Pancreas (tissue), 10 donors: ENCODE measurements at regions not wholly inside any gene's neighbourhood (a gene's known extent, or its start where the extent isn't known, plus 50 kb on each side); places are given as distances from the start of the nearest gene placed in this dataset.

Experiments used
- ATAC-seq, 4 donors: fragments of 200-7000 bp; cut with Tn5 transposase; one replicate each; pipeline versions ENCODE4 v1.8.0 to v1.9.1; 2020; ENCODE audit warnings: mild to moderate bottlenecking in 4 of 4, moderate library complexity in 4 of 4
- DNase-seq, 6 donors: peaks; one replicate each; pipeline ENCODE4 v3.0.0-alpha.2; 2020
- FAIRE-seq: peaks from 2 replicates; lab custom pipeline; 2012; peaks lifted over from hg19 to GRCh38; lab: Jason Lieb, UNC
- H3K27ac ChIP-seq, 4 donors: fragments of 200-600 bp; sonication (generic); 1 replicate in 3 of 4; 2 replicates in 1 of 4; pipeline versions ENCODE4 v1.5.0 to v1.8.0; 2020
- H3K27me3 ChIP-seq, 4 donors: fragments of 200-600 bp; one replicate each; pipeline ENCODE4 v1.8.0; 2021
- H3K36me3 ChIP-seq, 3 donors: fragments of 200-600 bp; sonication (generic) in 1 of 3; one replicate each; pipeline versions ENCODE4 v1.5.0 to v1.8.0; 2020 to 2021
- H3K4me1 ChIP-seq, 3 donors: fragments of 200-600 bp; one replicate each; pipeline ENCODE4 v1.8.0; 2021
- H3K4me3 ChIP-seq, 4 donors: fragments of 200-600 bp; sonication (generic) in 2 of 4; one replicate each; pipeline versions ENCODE4 v1.5.0 to v1.8.0; 2020 to 2021
- H3K9me3 ChIP-seq, 4 donors: fragments of 200-600 bp; one replicate each; pipeline ENCODE4 v1.8.0; 2021
- CTCF ChIP-seq, 4 donors: fragments of 200-600 bp; sonication (generic) in 3 of 4; IDR thresholded peaks; one replicate each; pipeline versions ENCODE4 v1.5.0 to v1.8.0; 2021; ENCODE audit warnings: antibody characterized with exemption in 4 of 4
- whole genome bisulfite sequencing, 2 donors: extraction: QIAGEN DNeasy Blood & Tissue Kit; methylation state at CpG; one replicate each; pipeline ENCODE4 v1.1.7; 2013; 5-methylcytosine and 5-hydroxymethylcytosine counted together
- intact Hi-C, 3 donors: fragments of 100-400 bp; cut with DNase I; formaldehyde crosslinking; loops; one replicate each; pipeline versions ENCODE4 v1.11.1 to v1.14.2; 2022
- donor health status: healthy with polysubstance abuse.
- donor health status: DM: no; HTN: no; CAD: no; lungs with moderate emphysema.
- donor health status: DM: no; HTN: no; CAD: no.
- donor health status: control.
- donor health status: control.
- donor health status: Bipolar disorder and iron deficiency.
- donor health status: DM: yes; HTN: yes; CAD: no.
- donor health status: DM: no; HTN: no; CAD: no.
- donor health status: DM: no; HTN: no; CAD: no.
- donor health status: DM: yes; HTN: yes; CAD: no.

GRCh38 chr11:22459048-22459447 is 120.9 kb downstream of the SLC17A6 start:
- Histone ChIP-seq H3K4me3 (no peak overlapping the region), H3K36me3 (no peaks in the 10 kb centered on the region), H3K9me3 (no peaks in the 10 kb centered on the region), H3K4me1 (peaks cover 0 to 9% (median 0%) of the 10 kb centered on the region in 3 donors), H3K27ac (no peak overlapping the region), H3K27me3 (no peaks in the 10 kb centered on the region)
- TF ChIP-seq CTCF (IDR thresholded peaks at IDR 0.05): no peak
- WGBS, 2 donors: 77 to 79% methylated on average over 3 of the region's 3 CpGs
- ATAC-seq: no peak
- DNase-seq: no peak
- no peak for FAIRE-seq
- intact Hi-C loops: no loop called here

GRCh38 chr11:22458161-22458560 is 120.0 kb downstream of the SLC17A6 start:
- ATAC-seq: no peak
- 81 to 82% methylated on average over 3 of the region's 3 CpGs for WGBS, 2 donors
- DNase-seq: no peak

GRCh38 chr11:22456993-22457762 is 119.0 kb downstream of the SLC17A6 start:
- Histone ChIP-seq H3K4me3 (no peak overlapping the region), H3K27ac (no peak overlapping the region), H3K4me1 (peaks cover 0 to 9% (median 0%) of the 10 kb centered on the region in 3 donors), H3K36me3 (no peaks in the 10 kb centered on the region), H3K9me3 (no peaks in the 10 kb centered on the region), H3K27me3 (no peaks in the 10 kb centered on the region)
- WGBS, 2 donors: 94 to 95% methylated on average over 1 of the region's 1 CpG
- TF ChIP-seq CTCF (IDR thresholded peaks at IDR 0.05): no peak
- no peak for FAIRE-seq
- ATAC-seq: peak; percentile 67 to 79 (median 70)
- DNase-seq: peak in 1 of 6 donors; percentile 11
- intact Hi-C loops: no loop called here

More at GRCh38 chr11:22458161-22458560, 120.0 kb downstream of the SLC17A6 start:
- H3K4me1 ChIP-seq: peaks cover 0 to 9% (median 0%) of the 10 kb centered on the region in 3 donors
- TF ChIP-seq CTCF (IDR thresholded peaks at IDR 0.05): no peak
- no peaks in the 10 kb centered on the region for H3K27me3 ChIP-seq
- intact Hi-C loops: no loop called here
- no peaks in the 10 kb centered on the region for H3K9me3 ChIP-seq
- FAIRE-seq: no peak
- no peak overlapping the region for H3K27ac ChIP-seq
- H3K4me3 ChIP-seq: no peak overlapping the region
- no peaks in the 10 kb centered on the region for H3K36me3 ChIP-seq

- WGBS, 2 donors: 70% methylated on average over 4 of the region's 4 CpGs
- DNase-seq (no peak), FAIRE-seq (no peak), ATAC-seq (no peak)
- TF ChIP-seq CTCF (IDR thresholded peaks at IDR 0.05): no peak
- intact Hi-C loops: no loop called here
- Histone ChIP-seq H3K27me3 (no peaks in the 10 kb centered on the region), H3K4me1 (peaks cover 0 to 9% (median 0%) of the 10 kb centered on the region in 3 donors), H3K4me3 (no peak overlapping the region), H3K9me3 (no peaks in the 10 kb centered on the region), H3K36me3 (no peaks in the 10 kb centered on the region), H3K27ac (no peak overlapping the region)
These were observed 116.4 kb downstream of the SLC17A6 start for GRCh38 chr11:22454461-22455090.

GRCh38 chr11:22449441-22449840 is 111.3 kb downstream of the SLC17A6 start:
- DNase-seq: no peak
- FAIRE-seq: no peak
- ATAC-seq: no peak

More at GRCh38 chr11:22449441-22449840, 111.3 kb downstream of the SLC17A6 start:
- H3K27me3 ChIP-seq: no peaks in the 10 kb centered on the region
- H3K4me3 ChIP-seq: no peak overlapping the region
- no peak overlapping the region for H3K27ac ChIP-seq
- H3K4me1 ChIP-seq: no peaks in the 10 kb centered on the region
- TF ChIP-seq CTCF (IDR thresholded peaks at IDR 0.05): no peak
- no peaks in the 10 kb centered on the region for H3K9me3 ChIP-seq
- intact Hi-C loops: no loop called here
- no peaks in the 10 kb centered on the region for H3K36me3 ChIP-seq
